CD8-positive, alpha-beta memory T cell (primary cell): ENCODE measurements at regions not wholly inside any gene's neighbourhood (a gene's known extent, or its start where the extent isn't known, plus 50 kb on each side); places are given as distances from the start of the nearest gene placed in this dataset.

Experiments
- CTCF ChIA-PET: fragments of 350-600 bp; sonication (Branson Sonifier 250); formaldehyde crosslinking; loops from one replicate; lab custom pipeline; 2021; ENCODE audit warnings: antibody characterized with exemption; lab: Charles Lee
- POLR2A ChIA-PET: fragments of 350-600 bp; sonication (Branson Sonifier 250); formaldehyde crosslinking; loops from one replicate; lab custom pipeline; 2021; ENCODE audit warnings: antibody characterized with exemption; lab: Charles Lee
- DNase-seq, 5 donors: peaks; one replicate each; pipeline versions ENCODE4 v3.0.0 to v3.0.0-alpha.2; 2020 to 2022; ENCODE audit warnings: mixed read lengths in 1 of 5
- H3K27ac ChIP-seq: one replicate; pipeline ENCODE4 v1.7.0; 2013; ENCODE audit warnings: low read depth, mild to moderate bottlenecking, low read length, moderate library complexity
- H3K27me3 ChIP-seq: 2 replicates; pipeline ENCODE4 v1.7.0; 2013; ENCODE audit warnings: low read length, mild to moderate bottlenecking; ENCODE audit not compliant: insufficient read depth, poor library complexity, severe bottlenecking
- H3K36me3 ChIP-seq: 2 replicates; pipeline ENCODE4 v1.7.0; 2013; ENCODE audit warnings: mild to moderate bottlenecking, low read length, moderate library complexity; ENCODE audit not compliant: insufficient read depth
- H3K4me1 ChIP-seq: 2 replicates; pipeline ENCODE4 v1.7.0; 2013; ENCODE audit warnings: mild to moderate bottlenecking, low read length, moderate library complexity; ENCODE audit not compliant: insufficient read depth
- H3K4me3 ChIP-seq: 2 replicates; pipeline ENCODE4 v1.7.0; 2013; ENCODE audit warnings: mild to moderate bottlenecking, low read length
- H3K9me3 ChIP-seq: 2 replicates; pipeline ENCODE4 v1.7.0; 2013; ENCODE audit warnings: mild to moderate bottlenecking, low read length
- H3K27ac Mint-ChIP-seq, 8 donors: one replicate each; pipeline ENCODE4 v1.8.0; 2020 to 2021; ENCODE audit warnings: mixed read lengths in 8 of 8, mild to moderate bottlenecking in 6 of 8, inconsistent platforms in 3 of 8, moderate library complexity in 3 of 8
- H3K27me3 Mint-ChIP-seq, 2 donors: one replicate each; pipeline ENCODE4 v1.8.0; 2020 to 2021; ENCODE audit warnings: mixed read lengths in 2 of 2, mild to moderate bottlenecking in 1 of 2, moderate library complexity in 1 of 2
- H3K36me3 Mint-ChIP-seq, 3 donors: one replicate each; pipeline ENCODE4 v1.8.0; 2020 to 2021; ENCODE audit warnings: mixed read lengths in 3 of 3, inconsistent platforms in 1 of 3, mild to moderate bottlenecking in 1 of 3
- H3K4me1 Mint-ChIP-seq, 3 donors: one replicate each; pipeline ENCODE4 v1.8.0; 2020 to 2021; ENCODE audit warnings: mixed read lengths in 3 of 3, inconsistent platforms in 1 of 3, mild to moderate bottlenecking in 1 of 3
- H3K4me3 Mint-ChIP-seq, 7 donors: one replicate each; pipeline ENCODE4 v1.8.0; 2020 to 2021; ENCODE audit warnings: mixed read lengths in 7 of 7, mild to moderate bottlenecking in 6 of 7, moderate library complexity in 4 of 7, inconsistent platforms in 2 of 7
- H3K9me3 Mint-ChIP-seq, 5 donors: one replicate each; pipeline ENCODE4 v1.8.0; 2020 to 2022; ENCODE audit warnings: mixed read lengths in 5 of 5, mild to moderate bottlenecking in 3 of 5, moderate library complexity in 2 of 5, inconsistent platforms in 1 of 5

- no peaks in the 10 kb centered on the region for H3K27me3 Mint-ChIP-seq
- no peak overlapping the region for H3K4me3 Mint-ChIP-seq
- no peaks in the 10 kb centered on the region for H3K36me3 Mint-ChIP-seq
- no peaks in the 10 kb centered on the region for H3K36me3 ChIP-seq
- H3K27me3 ChIP-seq: no peaks in the 10 kb centered on the region
- H3K27ac Mint-ChIP-seq: no peak overlapping the region
- H3K9me3 Mint-ChIP-seq: peaks cover 0 to 11% (median 3%) of the 10 kb centered on the region in 5 donors
- no peaks in the 10 kb centered on the region for H3K4me1 Mint-ChIP-seq
- ChIA-PET POLR2A (no interaction called here), CTCF (no interaction called here)
- H3K9me3 ChIP-seq: no peaks in the 10 kb centered on the region
- no peaks in the 10 kb centered on the region for H3K4me1 ChIP-seq
- H3K27ac ChIP-seq: no peak overlapping the region
- no peak for DNase-seq
- H3K4me3 ChIP-seq: no peak overlapping the region
These were observed 230.8 kb upstream of the NAV3 start for GRCh38 chr12:77599782-77600467.

- Histone ChIP-seq H3K4me1 (no peaks in the 10 kb centered on the region), H3K9me3 (no peaks in the 10 kb centered on the region), H3K4me3 (no peak overlapping the region), H3K36me3 (no peaks in the 10 kb centered on the region), H3K27me3 (no peaks in the 10 kb centered on the region), H3K27ac (no peak overlapping the region)
- Mint-ChIP-seq H3K27me3 (no peaks in the 10 kb centered on the region), H3K27ac (no peak overlapping the region), H3K9me3 (peaks cover 0 to 22% (median 3%) of the 10 kb centered on the region in 5 donors), H3K4me3 (no peak overlapping the region), H3K36me3 (no peaks in the 10 kb centered on the region), H3K4me1 (no peaks in the 10 kb centered on the region)
- DNase-seq: no peak
- ChIA-PET POLR2A (no interaction called here), CTCF (no interaction called here)
These were observed 236.3 kb upstream of the NAV3 start for GRCh38 chr12:77594366-77594765.

- peaks cover 0 to 18% (median 3%) of the 10 kb centered on the region in 5 donors for H3K9me3 Mint-ChIP-seq
- Histone ChIP-seq H3K27me3 (no peaks in the 10 kb centered on the region), H3K27ac (no peak overlapping the region), H3K4me1 (no peaks in the 10 kb centered on the region), H3K9me3 (no peaks in the 10 kb centered on the region), H3K4me3 (no peak overlapping the region), H3K36me3 (no peaks in the 10 kb centered on the region)
- CTCF ChIA-PET: interaction anchor here (1.6 kb wide), 1 partner anchor 9 kb away, joined by 4 read pairs; no protein-coding TSS in a partner anchor
- POLR2A ChIA-PET: no interaction called here
- DNase-seq: no peak
- H3K27ac Mint-ChIP-seq: no peak overlapping the region
- H3K36me3 Mint-ChIP-seq: no peaks in the 10 kb centered on the region
- no peaks in the 10 kb centered on the region for H3K4me1 Mint-ChIP-seq
- H3K27me3 Mint-ChIP-seq: no peaks in the 10 kb centered on the region
- H3K4me3 Mint-ChIP-seq: no peak overlapping the region
These were observed 237.9 kb upstream of the NAV3 start for GRCh38 chr12:77592836-77593235.

GRCh38 chr12:77591959-77592743, 238.5 kb upstream of the NAV3 start:
- DNase-seq: no peak

GRCh38 chr12:77590306-77590705, 240.4 kb upstream of the NAV3 start:
- no peaks in the 10 kb centered on the region for H3K4me1 ChIP-seq
- DNase-seq: no peak
- ChIA-PET POLR2A (no interaction called here), CTCF (no interaction called here)
- no peak overlapping the region for H3K27ac Mint-ChIP-seq
- no peaks in the 10 kb centered on the region for H3K4me1 Mint-ChIP-seq
- H3K4me3 ChIP-seq: no peak overlapping the region
- H3K36me3 ChIP-seq: no peaks in the 10 kb centered on the region
- no peak overlapping the region for H3K4me3 Mint-ChIP-seq
- H3K27me3 Mint-ChIP-seq: no peaks in the 10 kb centered on the region
- H3K9me3 ChIP-seq: no peaks in the 10 kb centered on the region
- peaks cover 0 to 14% (median 3%) of the 10 kb centered on the region in 5 donors for H3K9me3 Mint-ChIP-seq
- H3K36me3 Mint-ChIP-seq: no peaks in the 10 kb centered on the region
- no peak overlapping the region for H3K27ac ChIP-seq
- H3K27me3 ChIP-seq: no peaks in the 10 kb centered on the region

More at GRCh38 chr12:77591959-77592743, 238.5 kb upstream of the NAV3 start:
- H3K9me3 ChIP-seq: no peaks in the 10 kb centered on the region
- H3K4me3 Mint-ChIP-seq: no peak overlapping the region
- CTCF ChIA-PET: interaction anchor here (1.6 kb wide), 1 partner anchor 10 kb away, joined by 4 read pairs; no protein-coding TSS in a partner anchor
- no peak overlapping the region for H3K27ac ChIP-seq
- no peak overlapping the region for H3K27ac Mint-ChIP-seq
- no peaks in the 10 kb centered on the region for H3K4me1 ChIP-seq
- H3K27me3 Mint-ChIP-seq: no peaks in the 10 kb centered on the region
- H3K4me1 Mint-ChIP-seq: no peaks in the 10 kb centered on the region
- H3K36me3 Mint-ChIP-seq: no peaks in the 10 kb centered on the region
- peaks cover 0 to 16% (median 3%) of the 10 kb centered on the region in 5 donors for H3K9me3 Mint-ChIP-seq
- no peaks in the 10 kb centered on the region for H3K36me3 ChIP-seq
- POLR2A ChIA-PET: no interaction called here
- no peak overlapping the region for H3K4me3 ChIP-seq
- H3K27me3 ChIP-seq: no peaks in the 10 kb centered on the region

- no peak for DNase-seq
- ChIA-PET POLR2A (no interaction called here), CTCF (no interaction called here)
- Mint-ChIP-seq H3K9me3 (peaks cover 2 to 12% (median 4%) of the 10 kb centered on the region in 5 donors), H3K4me3 (no peak overlapping the region), H3K4me1 (no peaks in the 10 kb centered on the region), H3K36me3 (no peaks in the 10 kb centered on the region), H3K27ac (no peak overlapping the region), H3K27me3 (no peaks in the 10 kb centered on the region)
- no peaks in the 10 kb centered on the region for H3K4me1 ChIP-seq
- no peak overlapping the region for H3K27ac ChIP-seq
- no peak overlapping the region for H3K4me3 ChIP-seq
- no peaks in the 10 kb centered on the region for H3K27me3 ChIP-seq
- H3K9me3 ChIP-seq: no peaks in the 10 kb centered on the region
- no peaks in the 10 kb centered on the region for H3K36me3 ChIP-seq
These were observed 245.8 kb upstream of the NAV3 start for GRCh38 chr12:77584860-77585259.

- Mint-ChIP-seq H3K36me3 (no peaks in the 10 kb centered on the region), H3K4me1 (no peaks in the 10 kb centered on the region), H3K27ac (no peak overlapping the region), H3K9me3 (peaks cover 1 to 23% (median 7%) of the 10 kb centered on the region in 5 donors), H3K27me3 (no peaks in the 10 kb centered on the region), H3K4me3 (no peak overlapping the region)
- no peaks in the 10 kb centered on the region for H3K36me3 ChIP-seq
- H3K27me3 ChIP-seq: no peaks in the 10 kb centered on the region
- no peak overlapping the region for H3K4me3 ChIP-seq
- no peaks in the 10 kb centered on the region for H3K4me1 ChIP-seq
- ChIA-PET CTCF (no interaction called here), POLR2A (no interaction called here)
- no peak overlapping the region for H3K27ac ChIP-seq
- no peak for DNase-seq
- no peaks in the 10 kb centered on the region for H3K9me3 ChIP-seq
These were observed 252.1 kb upstream of the NAV3 start for GRCh38 chr12:77578466-77579220.

GRCh38 chr12:77577791-77578190, 252.9 kb upstream of the NAV3 start:
- Mint-ChIP-seq H3K36me3 (no peaks in the 10 kb centered on the region), H3K4me1 (no peaks in the 10 kb centered on the region), H3K27ac (no peak overlapping the region), H3K4me3 (no peak overlapping the region), H3K27me3 (no peaks in the 10 kb centered on the region), H3K9me3 (peaks cover 1 to 23% (median 7%) of the 10 kb centered on the region in 5 donors)
- no peak overlapping the region for H3K4me3 ChIP-seq
- no peaks in the 10 kb centered on the region for H3K27me3 ChIP-seq
- no peak overlapping the region for H3K27ac ChIP-seq
- H3K36me3 ChIP-seq: no peaks in the 10 kb centered on the region
- no peaks in the 10 kb centered on the region for H3K4me1 ChIP-seq
- ChIA-PET POLR2A (no interaction called here), CTCF (no interaction called here)
- no peaks in the 10 kb centered on the region for H3K9me3 ChIP-seq
- DNase-seq: no peak
